ENCODE measurements at regions not wholly inside any gene's neighbourhood (a gene's known extent, or its start where the extent isn't known, plus 50 kb on each side); places are given as distances from the start of the nearest gene placed in this dataset.
A peak's percentile ranks its signal among the peaks of the same experiment; 100 is the strongest.

DNA sequence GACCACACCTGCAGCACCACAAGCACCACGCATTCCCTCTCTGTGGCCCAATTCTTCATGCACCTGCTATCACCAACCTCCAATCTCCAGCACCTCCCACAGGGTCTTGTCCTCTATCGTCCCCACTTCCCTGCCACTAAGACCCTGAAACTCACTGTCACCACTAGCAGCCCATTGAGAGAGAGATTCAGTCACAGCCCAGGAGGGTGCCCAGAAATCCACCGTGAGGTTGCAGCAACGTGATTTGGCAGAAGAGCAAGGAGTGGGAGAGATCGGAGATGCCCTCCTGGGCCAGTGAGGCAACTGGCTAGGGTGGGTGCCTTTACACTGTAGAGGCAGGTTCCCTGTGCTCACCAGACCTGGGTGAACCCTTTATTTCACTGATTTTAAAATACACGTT lies 90.1 kb downstream of the ANKRD60 start:
- DNase-seq: no peak

DNA sequence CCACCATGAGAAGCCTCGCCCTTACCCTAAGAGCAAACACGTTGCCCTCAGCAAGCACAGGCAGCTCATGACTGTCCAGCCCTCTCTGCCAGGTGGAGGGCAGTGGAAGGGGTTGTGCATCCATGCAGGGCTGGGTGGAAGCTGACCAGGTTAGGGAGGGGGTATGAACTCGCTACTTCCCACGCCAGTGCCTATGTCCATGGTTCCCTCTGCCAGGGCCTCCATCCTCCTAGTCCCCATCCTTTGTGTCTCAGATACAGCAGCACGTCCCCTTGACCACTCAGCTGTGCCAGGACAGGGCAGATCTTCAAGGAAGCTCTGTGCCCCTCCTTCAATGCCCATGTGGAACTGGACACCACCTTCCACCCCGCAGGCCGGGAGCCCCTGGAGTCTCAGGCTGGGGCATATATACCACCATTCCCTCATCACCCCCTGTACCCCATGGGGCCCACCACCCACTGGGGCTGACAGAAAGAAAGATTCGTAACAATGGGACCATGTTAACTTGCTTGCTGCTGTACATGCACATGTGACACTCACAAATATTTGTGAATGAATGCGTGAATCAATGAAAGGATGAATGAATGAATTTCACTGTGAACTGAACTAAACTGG lies 90.7 kb downstream of the ANKRD60 start:
- no peak for DNase-seq

DNA sequence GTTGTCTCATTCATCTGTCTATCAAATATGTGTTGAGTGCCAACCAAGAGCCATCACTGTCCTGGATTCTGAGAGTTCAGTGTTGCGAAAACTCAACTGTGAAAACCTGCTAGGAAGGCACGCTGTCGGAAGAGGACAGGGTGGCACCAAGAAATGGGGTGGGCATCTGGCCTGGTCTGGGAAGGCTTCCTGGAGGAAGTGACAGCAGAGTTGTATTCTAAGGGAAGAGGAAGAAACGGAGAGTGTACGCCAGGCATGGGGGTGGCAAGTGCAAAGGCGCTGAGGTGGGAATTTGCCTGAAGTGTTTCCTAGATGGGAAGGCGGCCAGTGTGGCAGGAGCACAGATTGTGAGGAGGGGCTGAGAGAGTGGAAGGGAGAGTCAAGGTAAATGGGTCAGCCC lies 91.2 kb downstream of the ANKRD60 start:
- DNase-seq: no peak

DNA sequence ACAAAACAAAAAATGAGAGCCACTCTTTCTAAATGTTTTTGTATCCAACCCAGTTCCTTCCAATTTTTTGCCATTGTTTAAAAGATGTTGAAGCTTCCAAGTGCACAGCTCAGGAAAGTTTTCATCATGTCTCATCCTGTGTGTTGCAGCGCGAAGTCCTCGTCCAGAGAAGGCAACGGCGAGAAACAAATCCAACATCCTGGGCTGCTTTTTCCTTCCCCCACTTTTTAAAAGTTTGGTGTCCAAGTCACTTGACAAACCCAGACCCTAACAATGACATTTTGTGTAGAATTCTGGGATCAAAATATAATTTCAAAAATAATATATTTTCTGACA lies 92.3 kb downstream of the ANKRD60 start:
- no peak for DNase-seq

DNA sequence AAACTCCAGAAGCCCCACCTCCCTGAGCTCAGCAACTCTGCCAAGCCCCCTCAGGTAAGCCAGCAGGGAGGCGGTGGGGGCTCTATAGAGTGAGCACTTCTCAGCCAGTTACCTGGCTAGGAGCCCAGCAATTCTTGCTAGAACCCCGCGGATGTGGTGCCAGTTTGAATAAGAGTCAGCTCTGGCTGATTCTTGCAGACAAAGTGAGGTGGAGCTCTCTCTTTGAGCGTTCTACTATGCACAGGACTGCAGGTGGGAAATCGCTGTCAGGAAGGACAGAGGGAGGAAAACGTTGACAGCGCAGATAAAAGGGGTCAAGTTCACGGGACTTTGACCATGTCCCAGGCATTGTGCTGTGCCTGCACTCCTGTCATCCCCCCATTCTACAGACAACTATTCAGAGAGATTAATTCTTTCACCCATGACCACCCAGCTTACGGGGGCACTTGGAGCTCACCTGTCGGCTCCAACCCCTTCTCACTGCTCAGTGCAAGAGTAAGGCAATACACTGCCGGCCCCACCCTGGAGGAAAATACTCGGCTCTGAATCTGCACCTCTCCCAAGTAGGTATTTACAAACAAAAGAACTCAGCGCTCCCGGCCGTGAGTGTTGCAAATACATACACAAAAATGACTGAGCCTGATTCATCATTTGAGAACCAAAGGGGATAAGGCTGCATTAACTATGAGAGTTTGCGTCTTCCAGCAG lies 92.9 kb downstream of the ANKRD60 start:
- no peak for DNase-seq

DNA sequence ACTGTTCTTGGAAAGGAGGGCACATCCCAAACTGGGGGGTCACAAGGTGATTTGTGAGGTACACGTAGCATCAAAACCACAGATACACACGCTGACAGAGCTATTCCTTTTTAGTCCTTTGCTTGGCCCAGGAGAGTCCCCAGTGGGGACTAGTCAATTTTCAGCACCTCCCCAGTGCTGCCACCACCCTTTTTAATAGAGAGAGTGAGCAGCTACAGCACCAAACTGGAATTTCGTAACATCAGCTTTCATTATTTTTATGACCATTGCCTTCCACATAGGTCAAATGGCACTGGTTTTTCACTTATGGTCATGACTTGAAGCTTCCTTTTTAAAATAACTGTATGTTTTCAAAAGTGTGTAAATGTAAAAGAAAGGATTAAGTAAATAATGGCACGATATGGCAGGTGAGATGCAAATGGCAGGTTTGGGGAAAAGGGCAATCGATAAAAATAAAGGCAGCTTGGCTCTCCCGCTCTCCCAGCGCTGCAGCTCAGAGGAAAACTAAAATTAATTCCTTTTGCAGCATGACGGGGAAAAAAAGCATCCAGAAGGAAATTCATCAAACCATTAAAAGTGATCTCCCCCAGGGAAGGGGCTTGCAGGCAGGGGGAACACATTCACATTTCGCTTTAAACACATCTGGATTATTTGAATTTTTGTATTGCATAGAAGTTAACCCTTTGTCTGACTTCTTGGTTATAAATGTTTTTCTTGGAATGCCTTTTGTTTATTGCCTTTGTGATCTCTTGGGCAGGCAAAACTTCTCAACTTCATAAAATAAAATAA lies 95.2 kb downstream of the ANKRD60 start:
- no peak for DNase-seq

DNA sequence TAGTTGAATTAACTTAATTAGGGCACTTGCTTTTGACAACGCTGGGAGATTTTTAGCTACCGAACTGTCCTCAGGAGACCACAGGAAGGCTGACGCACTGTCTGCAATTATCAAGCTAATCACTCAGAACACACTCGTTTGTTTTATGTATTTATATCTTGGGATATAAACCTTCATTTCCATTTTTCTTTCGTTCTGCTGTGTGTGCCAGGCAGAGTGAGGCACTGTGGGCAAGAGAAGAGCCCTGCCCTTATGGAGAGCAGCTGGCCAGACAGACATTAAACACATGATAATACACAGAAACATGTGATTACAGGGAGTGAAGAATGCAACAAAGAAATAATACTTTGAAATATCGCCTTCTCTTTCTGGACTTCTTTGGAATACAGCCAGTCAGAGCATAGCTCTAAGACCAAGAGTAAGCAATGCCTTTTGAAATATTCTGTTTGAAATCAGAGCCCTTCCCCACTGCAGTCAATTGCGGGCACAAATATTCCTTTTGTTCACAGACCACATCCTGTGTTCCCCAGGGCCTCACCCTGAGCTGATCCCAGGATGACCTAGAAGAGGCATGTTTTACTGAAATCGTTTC lies 96.8 kb downstream of the ANKRD60 start:
- DNase-seq: peak; percentile 24

DNA sequence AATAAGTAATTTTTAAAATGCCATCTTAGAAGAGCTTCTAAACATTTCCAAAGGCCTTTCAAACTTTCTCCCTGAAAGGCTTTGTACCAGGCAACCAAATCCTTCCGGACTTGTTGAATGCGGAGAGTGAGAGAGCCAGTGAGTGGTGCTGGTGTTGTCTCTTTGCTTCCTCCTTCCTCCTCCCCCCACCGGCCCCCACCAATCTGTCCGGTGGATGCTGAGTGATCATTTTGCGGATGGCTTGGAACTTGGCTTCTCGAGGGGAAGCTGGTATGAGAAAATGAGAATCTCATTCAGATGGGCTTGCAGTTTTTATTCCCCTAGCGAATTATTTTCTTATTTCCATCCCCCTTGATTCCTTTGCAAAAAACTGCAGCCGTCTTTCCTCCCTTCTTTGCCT lies 97.3 kb downstream of the ANKRD60 start:
- DNase-seq: no peak

DNA sequence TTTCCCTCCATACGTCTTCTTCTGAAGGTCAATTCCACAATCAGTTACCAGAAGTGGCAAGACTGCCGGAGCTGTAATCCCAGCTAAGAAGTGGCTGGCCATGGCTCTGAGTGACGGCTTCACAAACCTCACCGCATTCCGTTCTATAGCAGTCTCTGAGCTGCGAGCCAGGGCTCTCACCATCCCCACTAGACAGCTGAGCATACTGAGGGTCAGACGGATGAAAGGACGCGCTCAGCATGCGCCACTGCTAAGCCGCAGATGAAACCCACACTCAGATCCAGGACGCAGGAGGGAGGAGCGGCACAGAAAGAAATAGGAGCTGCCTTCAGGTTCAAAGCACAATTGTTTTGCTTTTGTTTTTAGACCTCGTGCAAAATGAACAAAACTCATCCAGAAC lies 97.9 kb downstream of the ANKRD60 start:
- DNase-seq: no peak

DNA sequence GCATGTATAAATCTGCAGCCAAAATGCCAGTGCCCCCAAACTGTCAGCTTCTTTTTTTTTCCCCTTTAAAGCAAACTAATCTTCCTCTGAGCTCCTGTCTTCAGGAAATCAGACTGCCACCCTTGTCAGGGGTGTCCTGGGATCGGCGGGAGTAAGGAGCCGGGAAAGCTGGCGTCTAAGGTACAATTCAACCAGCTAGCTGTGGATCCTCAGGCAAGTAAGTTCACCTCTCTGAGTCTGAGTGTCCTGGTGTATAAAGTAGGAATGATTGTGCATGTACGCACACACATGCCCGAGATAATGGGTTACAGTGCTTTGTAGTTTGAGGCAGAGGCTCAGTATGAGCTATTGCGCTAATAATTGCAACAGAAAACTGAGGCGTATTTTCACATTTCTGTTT lies 98.3 kb downstream of the ANKRD60 start:
- no peak for DNase-seq

DNA sequence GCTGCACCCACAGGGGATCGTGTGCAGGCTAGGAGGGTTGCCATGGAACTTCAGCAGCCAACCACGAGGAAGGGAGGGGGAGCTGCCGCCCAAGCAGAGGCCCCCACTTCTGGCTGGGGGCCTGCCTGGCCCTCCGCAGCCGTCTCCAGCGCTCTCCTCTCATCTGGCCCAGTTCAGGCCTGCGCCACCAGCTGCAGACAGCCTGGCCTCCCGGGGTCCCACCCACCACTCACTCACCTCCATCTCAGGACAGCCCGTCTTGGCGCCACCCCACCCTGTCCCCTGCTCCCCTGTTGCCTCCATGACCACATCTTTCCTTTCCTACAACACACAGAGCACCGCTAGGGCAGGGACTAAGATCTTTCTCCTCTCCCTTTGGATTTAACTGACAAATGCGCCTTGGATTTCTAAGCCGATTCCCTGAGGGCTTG lies 98.7 kb downstream of the ANKRD60 start:
- DNase-seq: no peak

DNA sequence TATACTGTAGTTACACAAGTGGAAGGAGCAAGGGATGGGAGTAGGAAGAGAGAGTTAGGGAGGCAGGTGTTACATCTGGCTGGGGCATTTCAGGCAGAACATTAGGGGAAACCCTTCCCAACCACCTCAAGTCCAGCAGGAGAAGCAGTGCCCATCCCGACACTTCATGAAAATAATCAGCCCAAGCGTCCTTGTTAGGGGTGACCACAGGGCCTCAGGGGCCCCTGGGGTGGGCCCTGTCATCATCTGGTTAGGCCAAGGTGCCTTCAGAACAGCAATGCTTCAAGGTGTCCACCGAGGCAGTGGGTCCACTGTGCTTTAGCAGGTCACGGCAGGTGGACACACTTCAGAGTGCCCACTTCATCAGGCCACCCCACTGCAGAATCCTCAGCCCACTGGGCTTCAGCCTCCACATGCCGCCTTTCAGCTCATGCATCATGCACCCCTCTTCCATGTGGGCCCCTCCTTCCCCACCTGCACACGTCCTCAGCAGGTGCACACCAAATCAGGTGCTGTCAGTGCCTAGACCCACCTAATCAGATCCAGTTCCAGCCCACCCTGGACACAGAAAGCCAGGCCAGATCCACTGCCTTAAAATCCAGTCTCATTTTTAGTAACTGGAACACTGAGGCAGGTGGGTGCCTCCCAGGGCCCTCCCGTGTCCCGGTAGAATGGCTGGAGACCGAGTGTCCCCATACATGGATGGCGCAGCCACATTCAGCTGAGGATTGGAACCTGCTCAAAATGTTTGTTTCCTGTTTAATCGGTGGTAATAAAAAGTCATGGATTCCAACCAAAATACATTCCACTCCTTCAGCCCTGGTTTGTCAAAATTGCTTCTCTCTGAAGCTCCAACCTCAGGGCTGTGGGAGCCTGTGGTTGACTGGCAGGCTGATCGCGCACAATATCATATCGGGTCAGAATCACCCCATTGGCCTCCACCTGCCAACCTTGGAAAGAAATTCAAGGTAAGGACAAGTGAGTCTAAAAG lies 99.5 kb downstream of the ANKRD60 start:
- no peak for DNase-seq

DNA sequence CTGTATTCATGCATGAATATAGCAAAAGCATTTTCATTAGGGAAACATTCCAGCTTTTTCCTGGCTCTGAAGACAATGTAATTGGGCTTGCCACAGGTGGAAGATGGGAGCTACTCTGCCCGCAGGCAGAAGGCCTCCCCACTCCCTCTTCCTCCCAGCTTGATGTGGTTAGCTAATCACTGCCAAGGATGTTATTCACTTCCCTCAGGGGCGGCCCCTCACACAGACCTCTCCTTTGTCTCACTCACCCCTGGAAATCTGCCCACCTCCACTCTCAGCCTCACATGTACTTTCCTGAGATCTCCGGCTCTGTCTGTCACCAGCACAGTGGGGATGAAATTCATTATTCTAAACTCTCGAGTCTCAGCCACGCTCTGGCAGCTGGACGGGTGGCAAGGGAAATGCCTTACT lies 100.7 kb downstream of the ANKRD60 start:
- DNase-seq: no peak

DNA sequence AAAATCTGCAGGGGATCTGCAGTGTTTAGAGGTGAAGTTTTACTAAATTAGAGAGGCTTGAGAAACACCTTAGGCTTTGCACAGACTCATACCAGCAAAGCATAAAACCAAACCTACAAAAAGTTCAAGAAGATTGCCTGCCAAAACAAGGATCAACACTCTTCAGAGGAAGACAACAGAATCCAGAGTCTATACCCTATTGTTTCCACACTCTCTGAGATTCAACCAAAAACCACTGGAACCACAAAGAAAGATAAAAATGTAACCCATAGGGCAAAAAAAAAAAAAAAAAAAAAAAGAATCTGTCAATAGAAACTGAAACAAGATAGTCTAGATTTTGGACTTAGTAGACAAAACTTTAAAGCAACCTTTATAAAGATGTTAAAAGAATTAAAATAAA lies 102.7 kb downstream of the ANKRD60 start:
- no peak for DNase-seq

DNA sequence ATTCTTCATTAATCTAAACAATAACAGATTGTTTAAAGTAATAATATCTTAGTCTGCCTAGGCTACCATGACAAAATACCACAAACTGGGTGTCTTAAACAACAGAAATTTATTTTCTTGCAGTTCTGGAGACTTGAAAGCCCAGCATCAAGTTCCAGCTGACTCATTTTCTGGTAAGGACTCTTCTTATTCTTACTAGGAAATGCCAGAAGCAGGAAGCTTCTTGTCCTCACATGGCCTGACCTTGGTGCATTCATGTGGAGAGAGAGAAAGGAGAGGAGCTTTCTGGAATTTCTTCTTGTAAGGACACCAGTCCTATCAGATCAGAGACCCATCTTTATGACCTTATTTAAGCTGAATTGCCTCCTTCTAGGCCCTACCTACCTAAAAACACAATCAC lies 110.5 kb downstream of the ANKRD60 start:
- DNase-seq: no peak

DNA sequence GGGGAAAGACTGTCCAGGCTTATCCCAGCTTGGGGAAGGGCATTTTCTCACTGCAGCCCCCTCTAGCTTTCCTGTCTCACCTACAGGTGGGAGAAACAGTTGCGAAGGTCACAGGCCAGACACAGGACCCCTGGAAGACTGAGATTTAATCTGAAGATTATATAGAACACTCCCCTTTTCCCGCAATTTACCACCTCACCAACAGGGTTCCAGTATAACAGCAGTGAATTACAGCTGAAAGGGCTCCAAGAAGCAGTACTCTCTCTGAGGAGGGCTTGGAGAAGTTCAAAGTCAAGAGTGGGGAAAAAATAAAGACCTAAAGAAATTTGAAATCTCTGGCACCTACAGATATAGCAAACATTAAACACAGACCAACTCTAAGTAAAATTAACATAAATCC lies 111.9 kb downstream of the ANKRD60 start:
- no peak for DNase-seq

DNA sequence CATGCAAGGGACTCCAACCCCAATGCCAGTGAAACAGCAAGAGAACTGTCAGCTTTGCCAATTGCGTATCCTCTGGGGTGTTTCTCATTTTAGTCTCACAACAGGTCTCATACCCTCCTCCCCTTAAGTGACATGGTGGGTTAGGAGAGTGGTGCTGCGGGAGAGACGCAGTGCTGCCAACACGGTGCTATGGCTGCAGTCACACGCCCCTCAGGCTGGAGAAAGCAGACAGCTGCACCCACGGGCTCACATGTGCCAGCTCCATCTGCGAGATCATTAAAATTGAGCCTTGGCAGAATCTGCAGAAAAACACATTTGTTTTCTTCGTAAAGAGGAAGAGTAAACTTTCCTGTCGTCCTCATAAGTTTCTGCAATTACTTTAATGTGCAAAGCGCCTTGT lies 114.7 kb downstream of the ANKRD60 start:
- DNase-seq: no peak

DNA sequence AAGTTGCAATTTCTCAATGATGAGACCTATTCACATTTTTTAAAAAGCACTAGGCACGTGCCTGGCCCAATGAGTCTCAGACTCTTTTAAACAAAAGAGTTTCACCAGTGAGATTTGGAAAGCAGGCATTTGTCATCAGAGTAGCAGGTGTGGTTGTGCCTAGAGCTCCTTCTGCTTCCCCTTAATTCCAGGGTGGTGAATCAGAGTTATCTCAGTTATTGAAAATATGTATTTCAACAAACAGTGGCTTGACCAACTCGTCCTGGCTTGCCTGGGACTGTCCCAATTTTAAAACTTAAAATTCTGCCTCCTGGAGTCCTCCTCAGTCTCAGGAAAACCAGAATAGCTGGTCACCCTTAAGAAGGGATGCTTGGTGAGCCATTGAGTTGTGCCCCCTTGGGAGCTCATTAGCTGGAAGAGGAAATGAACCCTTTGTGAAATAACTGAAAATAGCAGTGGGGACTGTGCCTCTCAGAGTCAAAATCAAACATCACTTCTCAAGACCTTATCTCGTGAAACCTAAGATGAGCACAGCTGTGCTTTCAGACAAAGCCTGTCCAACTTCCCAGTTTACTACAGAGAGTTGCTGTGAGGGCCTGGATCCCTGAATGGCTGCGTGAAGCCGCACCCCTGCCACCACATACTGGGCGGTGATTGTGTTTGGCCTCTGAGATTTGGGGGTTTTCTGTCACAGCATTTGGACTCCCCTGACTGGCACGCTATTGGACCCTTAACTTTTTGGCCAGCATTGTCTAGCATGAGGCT lies 116.3 kb downstream of the ANKRD60 start:
- DNase-seq: peak; percentile 4

DNA sequence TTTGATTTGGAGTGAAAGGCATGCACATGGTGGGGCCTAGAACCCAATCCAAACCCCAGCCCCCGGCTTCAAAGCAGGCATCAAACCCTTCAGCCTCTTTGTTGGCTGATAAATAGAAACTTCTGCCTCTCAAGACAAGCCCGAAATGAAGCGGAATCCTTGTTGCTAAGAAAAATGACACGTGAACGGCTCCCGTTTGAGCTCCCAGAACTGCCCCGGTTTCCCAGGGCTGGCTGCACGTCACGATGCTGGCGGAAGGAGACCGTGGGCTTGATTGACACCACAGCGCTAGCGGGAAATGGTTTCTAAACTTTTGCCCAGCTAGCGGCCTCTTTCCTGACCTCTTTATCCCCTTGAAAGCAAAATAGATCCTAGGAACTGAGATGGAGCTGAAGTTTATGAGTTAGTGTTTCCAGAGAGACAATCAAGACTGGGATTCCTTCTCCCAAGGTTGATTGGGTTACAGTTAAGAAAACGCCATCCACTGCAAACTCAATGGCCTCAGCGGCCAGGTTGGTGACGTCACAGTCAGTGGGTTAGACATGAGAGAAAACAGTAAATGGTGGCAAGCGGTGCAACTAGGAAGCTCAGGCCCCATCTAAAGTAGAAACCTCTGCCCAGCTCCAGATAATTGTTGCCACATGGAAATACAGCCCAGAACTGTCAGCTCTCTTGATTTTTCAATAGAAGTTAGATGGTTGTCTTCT lies 117.0 kb downstream of the ANKRD60 start:
- no peak for DNase-seq

DNA sequence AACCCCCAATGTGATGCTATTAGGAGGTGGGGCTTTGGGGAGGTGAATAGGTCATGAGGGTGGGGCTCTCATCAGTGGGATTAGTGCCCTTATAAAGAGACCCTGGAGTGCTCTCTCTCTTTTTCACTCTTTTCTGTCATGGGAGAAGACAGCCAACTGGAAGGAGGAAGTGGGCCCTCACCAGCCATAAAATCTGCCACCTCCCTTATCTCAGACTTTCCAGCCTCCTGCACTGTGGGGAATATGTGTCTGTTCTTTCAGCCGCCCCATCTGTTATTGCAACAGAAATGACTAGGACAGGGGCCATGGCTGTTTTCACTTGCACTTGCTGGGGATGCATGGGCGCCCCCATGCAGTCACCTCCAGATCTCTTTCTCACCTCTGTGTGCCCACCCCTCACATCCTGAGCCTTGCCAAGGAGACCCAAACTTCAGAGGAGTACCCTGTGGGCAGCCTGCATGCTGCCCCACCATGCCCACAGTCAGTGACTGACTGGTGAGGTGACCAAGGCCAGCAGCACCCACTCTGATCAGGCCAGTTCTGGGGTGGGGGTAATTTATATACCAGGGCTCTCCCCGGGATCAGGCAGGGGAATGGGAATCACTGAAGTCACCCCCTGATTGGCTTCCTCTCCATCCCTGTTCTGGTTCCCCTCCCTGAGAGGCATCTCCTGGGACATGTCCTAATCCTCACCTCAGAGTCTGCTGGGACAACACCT lies 118.4 kb downstream of the ANKRD60 start:
- no peak for DNase-seq

All from NCI-H1436 (cell line).